Mammary epithelial cell (primary cell): ENCODE measurements at regions not wholly inside any gene's neighbourhood (a gene's known extent, or its start where the extent isn't known, plus 50 kb on each side); places are given as distances from the start of the nearest gene placed in this dataset.

Experiments used
- CTCF ChIP-seq, 2 donors: IDR thresholded peaks in 1 of 2; conservative IDR thresholded peaks in 1 of 2; 2 replicates each; pipeline ENCODE4 v1.5.1; 2011 to 2012; ENCODE audit warnings: inconsistent platforms in 2 of 2, low read length in 2 of 2, mild to moderate bottlenecking in 2 of 2, control low read depth in 1 of 2, low read depth in 1 of 2; ENCODE audit not compliant: insufficient read depth in 1 of 2; ENCODE audit errors: extremely low read depth in 1 of 2
- EZH2 ChIP-seq: IDR thresholded peaks from 2 replicates; pipeline ENCODE4 v1.6.1; 2012; ENCODE audit warnings: low read length, inconsistent platforms, borderline replicate concordance

GRCh38 chr4:36476135-36476534, 194.7 kb downstream of the DTHD1 start:
- no peak for TF ChIP-seq CTCF (conservative IDR thresholded peaks at IDR 0.05 in 1 of 2, IDR thresholded peaks at IDR 0.05 in 1 of 2; ENCODE audit: extremely low read depth in 1 of 2, insufficient read depth in 1 of 2, low read depth in 1 of 2, low read length in 2 of 2)
- TF ChIP-seq EZH2 = no peak
